ENCODE measurements at regions not wholly inside any gene's neighbourhood (a gene's known extent, or its start where the extent isn't known, plus 50 kb on each side); places are given as distances from the start of the nearest gene placed in this dataset.

DNA sequence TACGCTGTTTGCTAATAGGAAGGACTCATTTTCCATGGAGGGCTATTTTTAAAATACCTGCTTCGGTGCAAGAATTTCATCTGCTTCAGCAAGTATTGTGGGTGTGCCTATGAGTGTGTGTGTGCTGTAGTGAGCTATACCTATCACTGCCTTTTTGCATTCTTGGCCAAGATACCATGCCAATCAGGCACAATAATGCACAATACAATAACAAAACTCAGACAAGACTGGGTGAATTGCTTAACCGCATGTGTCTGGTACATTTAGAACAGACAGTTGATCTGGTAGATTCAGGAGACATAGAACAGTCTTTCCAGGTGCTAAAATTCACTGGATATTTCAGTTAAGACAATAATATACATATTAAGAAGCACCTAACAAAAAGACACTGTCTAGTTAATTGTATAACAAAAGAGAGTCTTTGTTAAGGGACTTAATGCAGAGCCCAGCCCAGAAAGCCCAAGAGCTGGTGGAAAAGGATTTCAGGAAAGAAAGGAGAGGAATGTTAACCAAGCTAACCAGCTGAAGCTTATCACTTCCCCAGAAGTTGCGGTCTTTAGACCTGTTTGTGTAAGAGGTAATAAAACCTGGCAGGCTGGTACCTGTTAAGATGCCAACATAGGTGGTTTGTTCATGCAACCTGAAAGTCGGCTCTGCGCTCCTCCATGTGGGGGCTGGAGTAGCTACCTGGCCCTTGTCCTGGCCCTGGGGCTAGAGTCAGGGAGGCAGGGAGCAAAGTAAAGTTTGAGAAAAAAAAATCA lies 153.3 kb upstream of the RBMS1 start:
- TF ChIP-seq CTCF (conservative IDR thresholded peaks at IDR 0.05; ENCODE audit: low read length): no peak
- no peak for TF ChIP-seq EZH2phosphoT487 (IDR thresholded peaks at IDR 0.05; ENCODE audit: borderline replicate concordance)

All from Loucy (cell line).